PC-3 (cell line): ENCODE measurements at regions not wholly inside any gene's neighbourhood (a gene's known extent, or its start where the extent isn't known, plus 50 kb on each side); places are given as distances from the start of the nearest gene placed in this dataset.

ENCODE experiments used
- EZH2 ChIP-seq: fragments of 300-600 bp; sonication (generic); IDR thresholded peaks from one replicate; pipeline ENCODE4 v1.6.1; 2017; ENCODE audit warnings: antibody characterized with exemption, mild to moderate bottlenecking, low read length; ENCODE audit not compliant: unreplicated experiment
- TF ChIP-seq, protein P1 (sequence below): fragments of 300-600 bp; sonication (generic); conservative IDR thresholded peaks from 2 replicates; pipeline ENCODE4 v1.5.1; 2017; ENCODE audit warnings: antibody characterized with exemption, low read depth, mild to moderate bottlenecking, low read length

DNA sequence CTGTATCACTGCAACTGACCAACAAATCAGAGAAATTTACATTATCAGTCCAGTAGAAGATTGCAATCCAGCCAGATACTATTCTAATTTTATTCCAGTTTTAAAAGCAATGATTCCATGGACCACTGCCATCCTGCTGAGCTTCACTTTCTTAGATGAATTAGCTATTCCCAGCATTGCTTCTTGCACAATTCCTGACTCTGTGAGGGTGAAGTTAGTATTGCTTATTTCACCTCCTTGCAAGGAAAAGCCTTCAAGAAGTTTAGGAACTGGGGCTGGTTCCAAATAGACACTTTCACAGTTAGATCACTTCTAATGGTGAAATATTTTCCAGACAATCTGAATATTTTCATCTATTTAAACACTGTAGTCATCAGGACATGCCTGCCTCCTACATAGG, 338.6 kb upstream of the TNC start:
- TF ChIP-seq, protein P1, sequence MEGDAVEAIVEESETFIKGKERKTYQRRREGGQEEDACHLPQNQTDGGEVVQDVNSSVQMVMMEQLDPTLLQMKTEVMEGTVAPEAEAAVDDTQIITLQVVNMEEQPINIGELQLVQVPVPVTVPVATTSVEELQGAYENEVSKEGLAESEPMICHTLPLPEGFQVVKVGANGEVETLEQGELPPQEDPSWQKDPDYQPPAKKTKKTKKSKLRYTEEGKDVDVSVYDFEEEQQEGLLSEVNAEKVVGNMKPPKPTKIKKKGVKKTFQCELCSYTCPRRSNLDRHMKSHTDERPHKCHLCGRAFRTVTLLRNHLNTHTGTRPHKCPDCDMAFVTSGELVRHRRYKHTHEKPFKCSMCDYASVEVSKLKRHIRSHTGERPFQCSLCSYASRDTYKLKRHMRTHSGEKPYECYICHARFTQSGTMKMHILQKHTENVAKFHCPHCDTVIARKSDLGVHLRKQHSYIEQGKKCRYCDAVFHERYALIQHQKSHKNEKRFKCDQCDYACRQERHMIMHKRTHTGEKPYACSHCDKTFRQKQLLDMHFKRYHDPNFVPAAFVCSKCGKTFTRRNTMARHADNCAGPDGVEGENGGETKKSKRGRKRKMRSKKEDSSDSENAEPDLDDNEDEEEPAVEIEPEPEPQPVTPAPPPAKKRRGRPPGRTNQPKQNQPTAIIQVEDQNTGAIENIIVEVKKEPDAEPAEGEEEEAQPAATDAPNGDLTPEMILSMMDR: no peak
- TF ChIP-seq EZH2: no peak
